GM12864 (cell line): ENCODE measurements at regions not wholly inside any gene's neighbourhood (a gene's known extent, or its start where the extent isn't known, plus 50 kb on each side); places are given as distances from the start of the nearest gene placed in this dataset.

ENCODE experiments used
- DNase-seq: peaks from one replicate; pipeline ENCODE4 v3.0.0-alpha.2; 2011; ENCODE audit warnings: low read depth
- H3K4me3 ChIP-seq: 2 replicates; pipeline ENCODE4 v1.5.1; 2011; ENCODE audit warnings: mild to moderate bottlenecking, low read depth, low read length, control low read depth
- CTCF ChIP-seq: IDR thresholded peaks from 2 replicates; pipeline ENCODE4 v1.5.1; 2011; ENCODE audit warnings: low read depth, mild to moderate bottlenecking, moderate library complexity, low read length, control low read depth, inconsistent platforms; ENCODE audit errors: missing control alignments

GRCh38 chr5:133707629-133708028 lies 95.3 kb upstream of the FSTL4 start:
- H3K4me3 ChIP-seq: no peak overlapping the region
- no peak for DNase-seq
- TF ChIP-seq CTCF: no peak

GRCh38 chr5:133706506-133707430 lies 94.4 kb upstream of the FSTL4 start:
- DNase-seq: no peak
- H3K4me3 ChIP-seq: no peak overlapping the region
- no peak for TF ChIP-seq CTCF

DNA sequence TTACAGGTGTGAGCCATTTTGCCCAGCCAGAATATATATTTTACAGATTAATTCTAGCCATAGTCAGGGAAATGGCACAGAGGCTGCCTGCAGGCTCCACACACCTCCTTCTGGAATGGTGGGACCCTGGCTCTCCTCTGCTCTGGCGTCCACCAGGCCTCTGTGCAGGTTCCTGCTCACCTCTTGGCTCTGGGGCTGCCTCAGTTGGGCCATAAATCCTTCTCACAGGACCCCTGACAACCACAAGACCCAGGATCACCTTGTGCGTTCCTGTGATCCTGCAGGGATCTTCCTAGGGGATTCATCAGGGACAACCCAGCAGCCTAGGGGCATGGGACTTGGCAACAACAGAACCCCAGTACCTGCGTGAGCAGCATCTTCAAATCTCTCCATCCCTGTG lies 93.0 kb upstream of the FSTL4 start:
- DNase-seq: no peak
- no peak for TF ChIP-seq CTCF
- H3K4me3 ChIP-seq: no peak overlapping the region

- no peak overlapping the region for H3K4me3 ChIP-seq
- TF ChIP-seq CTCF: no peak
- DNase-seq: no peak
These were observed 92.1 kb upstream of the FSTL4 start for GRCh38 chr5:133704411-133704810.

DNA sequence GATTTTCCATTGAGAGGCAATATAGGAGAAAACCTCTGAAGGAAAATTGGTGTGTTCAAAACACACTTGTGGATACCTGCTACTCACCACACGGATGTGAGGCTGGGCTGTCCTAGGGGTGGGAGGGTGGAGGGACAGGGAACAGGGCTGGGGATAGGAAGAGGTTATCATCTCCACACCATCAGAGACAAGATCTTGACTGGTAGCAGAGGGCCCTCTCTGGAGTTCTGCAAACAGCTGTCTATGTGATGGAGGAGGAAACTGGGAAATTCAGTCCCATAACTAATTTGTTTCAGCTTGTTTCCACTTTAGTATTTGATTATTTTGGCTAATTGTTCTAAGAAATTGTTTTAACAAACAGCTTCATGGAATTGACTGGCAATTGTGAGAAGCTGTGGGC lies 91.6 kb upstream of the FSTL4 start:
- no peak for DNase-seq
- H3K4me3 ChIP-seq: no peak overlapping the region
- TF ChIP-seq CTCF: no peak

- no peak for TF ChIP-seq CTCF
- DNase-seq: no peak
- H3K4me3 ChIP-seq: no peak overlapping the region
These were observed 90.7 kb upstream of the FSTL4 start for GRCh38 chr5:133702791-133703770.
